ENCODE measurements at regions not wholly inside any gene's neighbourhood (a gene's known extent, or its start where the extent isn't known, plus 50 kb on each side); places are given as distances from the start of the nearest gene placed in this dataset.

- DNase-seq (ENCODE audit: low read depth), result no peak
- no peak for TF ChIP-seq CTCF (IDR thresholded peaks at IDR 0.05; ENCODE audit: insufficient read depth, low read length)
- no peak overlapping the region for H3K4me3 ChIP-seq (ENCODE audit: low read depth, low read length)
Observed at GRCh38 chr10:57987055-57987721, 280.5 kb downstream of the IPMK start.

- TF ChIP-seq CTCF (IDR thresholded peaks at IDR 0.05; ENCODE audit: insufficient read depth, low read length), result no peak
- H3K4me3 ChIP-seq (ENCODE audit: low read depth, low read length), result no peak overlapping the region
- DNase-seq (ENCODE audit: low read depth), result no peak
Observed at GRCh38 chr10:57986422-57986821, 281.3 kb downstream of the IPMK start.

- TF ChIP-seq CTCF (IDR thresholded peaks at IDR 0.05; ENCODE audit: insufficient read depth, low read length), result no peak
- no peak for DNase-seq (ENCODE audit: low read depth)
- H3K4me3 ChIP-seq (ENCODE audit: low read depth, low read length), result no peak overlapping the region
Observed at GRCh38 chr10:57983281-57983791, 284.4 kb downstream of the IPMK start.

GRCh38 chr10:57982091-57982490 is 285.6 kb downstream of the IPMK start:
- no peak for TF ChIP-seq CTCF (IDR thresholded peaks at IDR 0.05; ENCODE audit: insufficient read depth, low read length)
- DNase-seq (ENCODE audit: low read depth), result no peak
- H3K4me3 ChIP-seq (ENCODE audit: low read depth, low read length), result no peak overlapping the region

GRCh38 chr10:57979956-57980355 is 287.7 kb downstream of the IPMK start:
- TF ChIP-seq CTCF (IDR thresholded peaks at IDR 0.05; ENCODE audit: insufficient read depth, low read length), result no peak
- H3K4me3 ChIP-seq (ENCODE audit: low read depth, low read length), result no peak overlapping the region
- no peak for DNase-seq (ENCODE audit: low read depth)

GRCh38 chr10:57979491-57979890 is 288.2 kb downstream of the IPMK start:
- no peak overlapping the region for H3K4me3 ChIP-seq (ENCODE audit: low read depth, low read length)
- DNase-seq (ENCODE audit: low read depth), result no peak
- TF ChIP-seq CTCF (IDR thresholded peaks at IDR 0.05; ENCODE audit: insufficient read depth, low read length), result no peak

- no peak overlapping the region for H3K4me3 ChIP-seq (ENCODE audit: low read depth, low read length)
- TF ChIP-seq CTCF (IDR thresholded peaks at IDR 0.05; ENCODE audit: insufficient read depth, low read length), result no peak
- DNase-seq (ENCODE audit: low read depth), result no peak
Observed at GRCh38 chr10:57977262-57977661, 290.4 kb downstream of the IPMK start.

Data from fibroblast of the aortic adventitia (primary cell).